Endodermal cell (in vitro differentiated cells): ENCODE measurements at regions not wholly inside any gene's neighbourhood (a gene's known extent, or its start where the extent isn't known, plus 50 kb on each side); places are given as distances from the start of the nearest gene placed in this dataset.

ENCODE experiments used
- DNase-seq: peaks from one replicate; pipeline ENCODE4 v3.0.0-alpha.2; 2017
- H3K27ac ChIP-seq: 2 replicates; pipeline ENCODE4 v1.5.1; 2013; ENCODE audit warnings: mild to moderate bottlenecking, low read depth, low read length, moderate library complexity
- H3K27me3 ChIP-seq: 2 replicates; pipeline ENCODE4 v1.6.1; 2013; ENCODE audit warnings: mild to moderate bottlenecking, low read length, moderate library complexity; ENCODE audit not compliant: insufficient read depth, control insufficient read depth, poor library complexity, severe bottlenecking
- H3K36me3 ChIP-seq: 2 replicates; pipeline ENCODE4 v1.7.0; 2013; ENCODE audit warnings: mild to moderate bottlenecking, low read length, moderate library complexity; ENCODE audit not compliant: control insufficient read depth, insufficient read depth
- H3K4me1 ChIP-seq: one replicate; pipeline ENCODE4 v1.7.0; 2013; ENCODE audit warnings: low read length; ENCODE audit not compliant: control insufficient read depth, insufficient read depth
- H3K4me3 ChIP-seq: 2 replicates; pipeline ENCODE4 v1.5.1; 2013; ENCODE audit warnings: mild to moderate bottlenecking, low read length, moderate library complexity
- H3K9ac ChIP-seq: 2 replicates; pipeline ENCODE4 v1.6.1; 2013; ENCODE audit warnings: mild to moderate bottlenecking, low read length, moderate library complexity; ENCODE audit not compliant: poor library complexity, severe bottlenecking; ENCODE audit errors: extremely low read depth
- H3K9me3 ChIP-seq: 2 replicates; pipeline ENCODE4 v1.6.1; 2013; ENCODE audit warnings: mild to moderate bottlenecking, low read length, moderate library complexity; ENCODE audit not compliant: control insufficient read depth
- H3K27ac Mint-ChIP-seq: 2 replicates; pipeline ENCODE4 v1.8.0; 2020; ENCODE audit warnings: mixed read lengths
- H3K27me3 Mint-ChIP-seq: 2 replicates; pipeline ENCODE4 v1.8.0; 2021; ENCODE audit warnings: mild to moderate bottlenecking, mixed read lengths; ENCODE audit not compliant: insufficient read depth
- H3K36me3 Mint-ChIP-seq: 2 replicates; pipeline ENCODE4 v1.8.0; 2020; ENCODE audit warnings: low read depth, mixed read lengths
- H3K4me1 Mint-ChIP-seq: 2 replicates; pipeline ENCODE4 v1.8.0; 2020; ENCODE audit warnings: mixed read lengths
- H3K4me3 Mint-ChIP-seq: 2 replicates; pipeline ENCODE4 v1.8.0; 2020; ENCODE audit warnings: mild to moderate bottlenecking, moderate library complexity, mixed read lengths
- H3K9me3 Mint-ChIP-seq: 2 replicates; pipeline ENCODE4 v1.8.0; 2020; ENCODE audit warnings: mild to moderate bottlenecking, mixed read lengths
- WGBS, 2 experiments: methylation state at CpG; one replicate each; pipeline versions ENCODE4 v1.1.5 to v1.1.7; 2013; ENCODE audit warnings: missing lambda C conversion rate in 2 of 2, mixed read lengths in 1 of 2; ENCODE audit not compliant: insufficient coverage in 1 of 2, insufficient read length in 1 of 2; 5-methylcytosine and 5-hydroxymethylcytosine counted together
- TF ChIP-seq, protein P1 (sequence below): fragments of 200-600 bp; sonication (generic); conservative IDR thresholded peaks from 2 replicates; pipeline ENCODE4 v1.5.0; 2021; ENCODE audit warnings: antibody characterized with exemption, mild to moderate bottlenecking

DNA sequence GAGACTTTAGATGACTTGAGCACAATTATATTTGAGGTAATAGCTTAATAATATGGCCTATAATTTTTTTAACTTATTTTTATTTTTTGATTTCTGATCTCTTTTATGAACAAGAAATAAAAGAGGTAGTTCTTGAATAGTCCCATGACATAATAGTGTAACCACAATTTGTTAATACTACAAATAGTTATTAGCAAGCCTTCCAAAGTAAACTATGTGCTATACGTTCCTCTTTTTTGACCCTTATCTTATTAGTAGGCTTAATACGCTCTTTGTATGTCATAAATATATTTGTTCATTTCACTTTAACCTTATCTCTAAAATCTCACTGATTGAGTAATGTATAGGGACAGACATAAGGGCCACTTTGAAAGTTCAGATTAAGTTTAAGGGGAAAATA is 78.7 kb upstream of the NR4A3 start:
- 83% methylated on average over 2 of the region's 2 CpGs; no CpG with 5 or more reads in 1 of the 2 experiments for WGBS, 2 experiments
- Mint-ChIP-seq H3K36me3 (no peaks in the 10 kb centered on the region), H3K27ac (no peak overlapping the region), H3K9me3 (no peaks in the 10 kb centered on the region), H3K27me3 (no peaks in the 10 kb centered on the region), H3K4me1 (peaks cover 18% of the 10 kb centered on the region), H3K4me3 (no peak overlapping the region)
- TF ChIP-seq, protein P1, sequence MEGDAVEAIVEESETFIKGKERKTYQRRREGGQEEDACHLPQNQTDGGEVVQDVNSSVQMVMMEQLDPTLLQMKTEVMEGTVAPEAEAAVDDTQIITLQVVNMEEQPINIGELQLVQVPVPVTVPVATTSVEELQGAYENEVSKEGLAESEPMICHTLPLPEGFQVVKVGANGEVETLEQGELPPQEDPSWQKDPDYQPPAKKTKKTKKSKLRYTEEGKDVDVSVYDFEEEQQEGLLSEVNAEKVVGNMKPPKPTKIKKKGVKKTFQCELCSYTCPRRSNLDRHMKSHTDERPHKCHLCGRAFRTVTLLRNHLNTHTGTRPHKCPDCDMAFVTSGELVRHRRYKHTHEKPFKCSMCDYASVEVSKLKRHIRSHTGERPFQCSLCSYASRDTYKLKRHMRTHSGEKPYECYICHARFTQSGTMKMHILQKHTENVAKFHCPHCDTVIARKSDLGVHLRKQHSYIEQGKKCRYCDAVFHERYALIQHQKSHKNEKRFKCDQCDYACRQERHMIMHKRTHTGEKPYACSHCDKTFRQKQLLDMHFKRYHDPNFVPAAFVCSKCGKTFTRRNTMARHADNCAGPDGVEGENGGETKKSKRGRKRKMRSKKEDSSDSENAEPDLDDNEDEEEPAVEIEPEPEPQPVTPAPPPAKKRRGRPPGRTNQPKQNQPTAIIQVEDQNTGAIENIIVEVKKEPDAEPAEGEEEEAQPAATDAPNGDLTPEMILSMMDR, result no peak
- no peaks in the 10 kb centered on the region for H3K36me3 ChIP-seq
- H3K4me3 ChIP-seq, result no peak overlapping the region
- no peak for DNase-seq
- H3K9ac ChIP-seq, result no peak overlapping the region
- H3K27me3 ChIP-seq, result no peaks in the 10 kb centered on the region
- peaks cover 11% of the 10 kb centered on the region for H3K4me1 ChIP-seq
- no peaks in the 10 kb centered on the region for H3K9me3 ChIP-seq
- no peak overlapping the region for H3K27ac ChIP-seq

DNA sequence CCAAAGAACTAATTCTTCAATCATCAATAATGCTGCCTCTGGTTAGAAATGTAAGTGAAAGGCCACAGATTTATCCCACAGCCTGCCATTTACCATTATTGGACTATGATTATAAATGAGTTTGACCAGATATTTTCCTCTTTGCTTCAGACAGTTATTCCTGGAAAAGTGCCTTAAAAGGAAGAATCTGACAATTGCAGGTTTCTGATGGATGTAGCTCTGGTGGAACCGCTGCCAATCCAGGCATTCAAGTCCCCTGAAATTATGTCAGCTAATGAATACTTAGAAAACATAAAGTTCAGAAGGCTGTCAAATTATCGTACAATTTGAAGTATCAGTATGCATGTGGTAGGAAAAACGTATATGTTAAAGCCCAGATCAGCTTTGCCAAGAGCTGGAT is 78.2 kb upstream of the NR4A3 start:
- no peaks in the 10 kb centered on the region for H3K9me3 Mint-ChIP-seq
- no peak for DNase-seq
- H3K4me3 Mint-ChIP-seq, result no peak overlapping the region
- H3K36me3 Mint-ChIP-seq, result no peaks in the 10 kb centered on the region
- H3K4me1 ChIP-seq, result peaks cover 11% of the 10 kb centered on the region
- H3K27ac Mint-ChIP-seq, result no peak overlapping the region
- H3K27ac ChIP-seq, result no peak overlapping the region
- TF ChIP-seq, protein P1, result no peak
- H3K9me3 ChIP-seq, result no peaks in the 10 kb centered on the region
- H3K9ac ChIP-seq, result no peak overlapping the region
- no peak overlapping the region for H3K4me3 ChIP-seq
- H3K27me3 ChIP-seq, result no peaks in the 10 kb centered on the region
- no peaks in the 10 kb centered on the region for H3K36me3 ChIP-seq
- WGBS, 2 experiments, result 93 to 100% methylated on average over 1 to 3 of the region's 3 CpGs
- peaks cover 18% of the 10 kb centered on the region for H3K4me1 Mint-ChIP-seq
- H3K27me3 Mint-ChIP-seq, result no peaks in the 10 kb centered on the region

DNA sequence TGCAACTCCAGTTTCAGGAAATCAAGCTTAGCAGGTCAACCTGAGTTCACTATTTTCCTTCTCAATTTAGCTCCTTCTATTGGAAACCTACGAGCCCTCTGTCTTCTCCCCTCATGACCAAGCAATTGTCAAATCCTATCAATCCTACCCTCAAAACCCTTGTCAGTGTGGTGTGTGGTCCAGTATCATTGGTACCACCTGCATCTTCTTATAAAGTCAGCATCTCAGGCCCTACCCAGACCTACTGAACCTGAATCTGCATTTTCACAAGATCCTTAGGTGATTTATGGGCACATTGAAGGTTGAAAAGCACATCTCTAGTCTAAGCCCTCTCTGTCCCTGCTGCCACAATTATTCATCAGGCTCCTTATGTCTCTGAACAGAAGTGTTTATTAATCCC is 77.6 kb upstream of the NR4A3 start:
- Histone ChIP-seq H3K27me3 (no peaks in the 10 kb centered on the region), H3K9ac (no peak overlapping the region), H3K36me3 (no peaks in the 10 kb centered on the region), H3K4me1 (peaks cover 11% of the 10 kb centered on the region), H3K4me3 (no peak overlapping the region), H3K27ac (no peak overlapping the region), H3K9me3 (no peaks in the 10 kb centered on the region)
- TF ChIP-seq, protein P1, result no peak
- H3K36me3 Mint-ChIP-seq, result no peaks in the 10 kb centered on the region
- H3K9me3 Mint-ChIP-seq, result no peaks in the 10 kb centered on the region
- WGBS, 2 experiments, result 93% methylated on average over 1 of the region's 1 CpG; no CpG with 5 or more reads in 1 of the 2 experiments
- H3K4me3 Mint-ChIP-seq, result no peak overlapping the region
- no peak for DNase-seq
- no peaks in the 10 kb centered on the region for H3K27me3 Mint-ChIP-seq
- H3K4me1 Mint-ChIP-seq, result peaks cover 18% of the 10 kb centered on the region
- H3K27ac Mint-ChIP-seq, result no peak overlapping the region
